ENCODE measurements at regions not wholly inside any gene's neighbourhood (a gene's known extent, or its start where the extent isn't known, plus 50 kb on each side); places are given as distances from the start of the nearest gene placed in this dataset.
"Not testable (repeated sequence)": the region's sequence is repeated elsewhere in the genome, so short reads cannot be mapped to it uniquely, and the experiment has no call there.

GRCh38 chr11:115642660-115643059 lies 138.4 kb upstream of the CADM1 start:
- no peak for DNase-seq
- Histone ChIP-seq H3K4me3 (no peak overlapping the region), H3K36me3 (no peaks in the 10 kb centered on the region), H3K4me1 (no peaks in the 10 kb centered on the region; the same call in 1 of the 2 replicates), H3K9me3 (replicated peaks) (no peaks in the 10 kb centered on the region), H3K27ac (no peak overlapping the region), H3K27me3 (no peaks in the 10 kb centered on the region)

- no peak for DNase-seq
- Histone ChIP-seq H3K27me3 (no peaks in the 10 kb centered on the region), H3K4me3 (no peak overlapping the region), H3K4me1 (no peaks in the 10 kb centered on the region), H3K36me3 (no peaks in the 10 kb centered on the region), H3K27ac (no peak overlapping the region), H3K9me3 (replicated peaks) (no peaks in the 10 kb centered on the region)
Observed at GRCh38 chr11:115637599-115638241, 133.5 kb upstream of the CADM1 start.

- no peaks in the 10 kb centered on the region for H3K27me3 ChIP-seq
- H3K9me3 ChIP-seq (replicated peaks), result no peaks in the 10 kb centered on the region
- no peaks in the 10 kb centered on the region for H3K4me1 ChIP-seq
- H3K4me3 ChIP-seq, result no peak overlapping the region
- no peaks in the 10 kb centered on the region for H3K36me3 ChIP-seq
- DNase-seq, result no peak
- H3K27ac ChIP-seq, result no peak overlapping the region
Observed at GRCh38 chr11:115636753-115637527, 132.7 kb upstream of the CADM1 start.

- H3K27me3 ChIP-seq; H3K4me3 ChIP-seq; H3K4me1 ChIP-seq; H3K27ac ChIP-seq; H3K9me3 ChIP-seq (replicated peaks); DNase-seq; H3K36me3 ChIP-seq: not testable (repeated sequence)
Observed at GRCh38 chr11:115633977-115634376, 129.8 kb upstream of the CADM1 start.

- no peak for DNase-seq
- Histone ChIP-seq H3K27ac (no peak overlapping the region), H3K36me3 (no peaks in the 10 kb centered on the region), H3K27me3 (no peaks in the 10 kb centered on the region), H3K9me3 (replicated peaks) (no peaks in the 10 kb centered on the region), H3K4me1 (no peaks in the 10 kb centered on the region), H3K4me3 (no peak overlapping the region)
Observed at GRCh38 chr11:115632061-115632460, 127.8 kb upstream of the CADM1 start.

GRCh38 chr11:115631609-115632008 lies 127.4 kb upstream of the CADM1 start:
- no peaks in the 10 kb centered on the region for H3K9me3 ChIP-seq (replicated peaks)
- no peaks in the 10 kb centered on the region for H3K36me3 ChIP-seq
- no peaks in the 10 kb centered on the region for H3K27me3 ChIP-seq
- no peak overlapping the region for H3K27ac ChIP-seq
- H3K4me1 ChIP-seq, result no peaks in the 10 kb centered on the region
- H3K4me3 ChIP-seq, result no peak overlapping the region
- no peak for DNase-seq

- peaks cover 3% of the 10 kb centered on the region; the same call in 1 of the 2 replicates for H3K4me1 ChIP-seq
- no peak for DNase-seq
- H3K9me3 ChIP-seq (replicated peaks), result no peaks in the 10 kb centered on the region
- no peaks in the 10 kb centered on the region for H3K27me3 ChIP-seq
- H3K36me3 ChIP-seq, result no peaks in the 10 kb centered on the region
- no peak overlapping the region for H3K27ac ChIP-seq
- H3K4me3 ChIP-seq, result no peak overlapping the region
Observed at GRCh38 chr11:115630214-115630613, 126.0 kb upstream of the CADM1 start.

GRCh38 chr11:115629456-115630015 lies 125.3 kb upstream of the CADM1 start:
- no peak overlapping the region for H3K4me3 ChIP-seq
- H3K27ac ChIP-seq, result no peak overlapping the region
- H3K4me1 ChIP-seq, result peaks cover 3% of the 10 kb centered on the region; the same call in 1 of the 2 replicates
- H3K9me3 ChIP-seq (replicated peaks), result no peaks in the 10 kb centered on the region
- H3K27me3 ChIP-seq, result no peaks in the 10 kb centered on the region
- no peak for DNase-seq
- H3K36me3 ChIP-seq, result no peaks in the 10 kb centered on the region

GRCh38 chr11:115627666-115628460 lies 123.6 kb upstream of the CADM1 start:
- Histone ChIP-seq H3K4me3 (no peak overlapping the region), H3K27me3 (no peaks in the 10 kb centered on the region), H3K4me1 (peaks cover 9% of the 10 kb centered on the region), H3K36me3 (no peaks in the 10 kb centered on the region), H3K27ac (no peak overlapping the region), H3K9me3 (replicated peaks) (no peaks in the 10 kb centered on the region)
- DNase-seq, result no peak

- Histone ChIP-seq H3K27ac (no peak overlapping the region), H3K36me3 (no peaks in the 10 kb centered on the region), H3K4me3 (no peak overlapping the region), H3K4me1 (peaks cover 17% of the 10 kb centered on the region), H3K9me3 (replicated peaks) (no peaks in the 10 kb centered on the region), H3K27me3 (no peaks in the 10 kb centered on the region)
- no peak for DNase-seq
Observed at GRCh38 chr11:115627071-115627470, 122.9 kb upstream of the CADM1 start.

- Histone ChIP-seq H3K27me3 (no peaks in the 10 kb centered on the region), H3K4me3 (no peak overlapping the region), H3K36me3 (no peaks in the 10 kb centered on the region), H3K4me1 (peaks cover 19% of the 10 kb centered on the region), H3K9me3 (replicated peaks) (no peaks in the 10 kb centered on the region), H3K27ac (no peak overlapping the region)
- no peak for DNase-seq
Observed at GRCh38 chr11:115626414-115626813, 122.2 kb upstream of the CADM1 start.

GRCh38 chr11:115625502-115625901 lies 121.3 kb upstream of the CADM1 start:
- H3K4me3 ChIP-seq, result no peak overlapping the region
- no peaks in the 10 kb centered on the region for H3K27me3 ChIP-seq
- H3K36me3 ChIP-seq, result no peaks in the 10 kb centered on the region
- no peaks in the 10 kb centered on the region for H3K9me3 ChIP-seq (replicated peaks)
- H3K27ac ChIP-seq, result no peak overlapping the region
- peaks cover 19% of the 10 kb centered on the region for H3K4me1 ChIP-seq
- no peak for DNase-seq

GRCh38 chr11:115624065-115624464 lies 119.8 kb upstream of the CADM1 start:
- Histone ChIP-seq H3K27ac (no peak overlapping the region), H3K9me3 (replicated peaks) (no peaks in the 10 kb centered on the region), H3K4me1 (peaks cover 19% of the 10 kb centered on the region), H3K4me3 (no peak overlapping the region), H3K36me3 (no peaks in the 10 kb centered on the region), H3K27me3 (no peaks in the 10 kb centered on the region)
- no peak for DNase-seq

- DNase-seq, result peak; percentile 75 to 77
- Histone ChIP-seq H3K4me1 (peaks cover 22% of the 10 kb centered on the region), H3K27ac (peak overlapping the region; percentile 52), H3K36me3 (no peaks in the 10 kb centered on the region), H3K27me3 (no peaks in the 10 kb centered on the region), H3K9me3 (replicated peaks) (no peaks in the 10 kb centered on the region), H3K4me3 (no peak overlapping the region)
Observed at GRCh38 chr11:115623021-115623451, 118.8 kb upstream of the CADM1 start.

GRCh38 chr11:115618428-115618827 lies 114.2 kb upstream of the CADM1 start:
- Histone ChIP-seq H3K27me3 (no peaks in the 10 kb centered on the region), H3K4me3 (no peak overlapping the region), H3K9me3 (replicated peaks) (no peaks in the 10 kb centered on the region), H3K36me3 (no peaks in the 10 kb centered on the region), H3K4me1 (peaks cover 29% of the 10 kb centered on the region), H3K27ac (no peak overlapping the region)
- no peak for DNase-seq

All from SJCRH30 (cell line).